Thyroid gland (tissue), 4 donors: ENCODE measurements at regions not wholly inside any gene's neighbourhood (a gene's known extent, or its start where the extent isn't known, plus 50 kb on each side); places are given as distances from the start of the nearest gene placed in this dataset.

ENCODE experiments used
- CTCF ChIP-seq, 6 experiments: fragments of 200-600 bp in 3 of 6; fragments of 450-650 bp in 3 of 6; sonication (generic) in 3 of 6; IDR thresholded peaks; one replicate each; pipeline ENCODE4 v1.5.1; 2016 to 2019; ENCODE audit warnings: antibody characterized with exemption in 6 of 6, mild to moderate bottlenecking in 2 of 6, inconsistent platforms in 1 of 6, moderate library complexity in 1 of 6
- POLR2A ChIP-seq, 2 donors: fragments of 450-650 bp; IDR thresholded peaks; one replicate each; pipeline ENCODE4 v1.6.1; 2017; ENCODE audit warnings: antibody characterized with exemption in 2 of 2, mild to moderate bottlenecking in 2 of 2, moderate library complexity in 1 of 2

- TF ChIP-seq CTCF (IDR thresholded peaks at IDR 0.05) (no peak), POLR2A (IDR thresholded peaks at IDR 0.05) (no peak)
Observed at GRCh38 chr2:175630280-175631244, 371.5 kb downstream of the LNPK start.
